Spleen (tissue), 7 donors: ENCODE measurements at regions not wholly inside any gene's neighbourhood (a gene's known extent, or its start where the extent isn't known, plus 50 kb on each side); places are given as distances from the start of the nearest gene placed in this dataset.

Experiments
- POLR2A ChIP-seq, 3 donors: fragments of 450-650 bp; IDR thresholded peaks; one replicate each; pipeline ENCODE4 v1.5.1; 2017; ENCODE audit warnings: antibody characterized with exemption in 3 of 3, mild to moderate bottlenecking in 1 of 3
- POLR2AphosphoS5 ChIP-seq, 3 donors: sonication (generic); formaldehyde crosslinking; IDR thresholded peaks; one replicate each; pipeline ENCODE4 v1.5.1; 2017; ENCODE audit warnings: antibody characterized with exemption in 3 of 3
- TF ChIP-seq, protein P1 (sequence below), 11 experiments: fragments of 200-600 bp in 7 of 11; fragments of 450-650 bp in 4 of 11; sonication (generic) in 4 of 11; IDR thresholded peaks in 8 of 11; conservative IDR thresholded peaks in 3 of 11; 1 replicate in 7 of 11; 2 replicates in 4 of 11; pipeline versions ENCODE4 v1.4.0 to v1.8.0; 2016 to 2021; ENCODE audit warnings: antibody characterized with exemption in 11 of 11, inconsistent platforms in 4 of 11, mild to moderate bottlenecking in 1 of 11
- donor health status: DM: no; HTN: no; CAD: no; lungs with moderate emphysema.
- donor health status: DM: no; HTN: no; CAD: no.
- donor health status: DM: no; HTN: no; CAD: no.

DNA sequence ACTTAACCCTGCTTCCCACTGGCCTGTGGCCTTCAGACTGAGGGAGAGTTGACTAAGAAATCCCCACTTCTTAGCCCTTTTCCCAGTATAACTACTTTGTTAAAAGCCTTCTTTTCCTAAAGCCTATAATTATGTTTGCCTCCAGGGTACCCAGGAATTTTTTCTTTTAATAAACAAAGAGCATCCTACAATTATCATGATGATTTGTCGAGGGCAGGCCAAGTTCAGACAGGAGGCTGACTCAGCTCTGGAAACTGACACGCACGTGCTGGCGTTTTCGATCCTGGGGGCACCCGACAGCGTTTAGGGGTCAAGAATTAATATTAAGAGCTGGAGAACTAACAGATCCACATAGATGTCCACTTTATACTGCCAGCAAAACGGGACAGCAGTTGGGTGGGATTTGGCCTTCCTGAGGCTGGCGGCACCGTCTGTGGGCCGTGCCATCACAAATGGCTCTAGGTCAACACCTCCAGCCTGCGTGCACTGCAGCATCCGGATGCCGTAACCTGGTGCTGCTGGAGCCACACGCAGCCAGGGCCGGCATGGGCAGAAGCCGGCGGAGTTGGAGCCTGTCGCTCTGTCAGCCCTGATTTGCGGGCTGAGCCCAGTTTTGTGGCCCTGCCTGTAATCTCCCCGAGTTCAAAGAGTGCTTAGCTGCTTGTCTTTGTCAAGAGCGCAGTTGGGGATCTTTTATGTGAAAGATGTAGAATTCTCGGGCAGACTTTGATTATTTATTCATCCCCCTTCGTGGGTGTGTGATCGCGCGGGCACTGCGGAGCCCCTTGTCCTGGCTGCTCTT, 191.0 kb downstream of the GLI2 start:
- TF ChIP-seq, protein P1, sequence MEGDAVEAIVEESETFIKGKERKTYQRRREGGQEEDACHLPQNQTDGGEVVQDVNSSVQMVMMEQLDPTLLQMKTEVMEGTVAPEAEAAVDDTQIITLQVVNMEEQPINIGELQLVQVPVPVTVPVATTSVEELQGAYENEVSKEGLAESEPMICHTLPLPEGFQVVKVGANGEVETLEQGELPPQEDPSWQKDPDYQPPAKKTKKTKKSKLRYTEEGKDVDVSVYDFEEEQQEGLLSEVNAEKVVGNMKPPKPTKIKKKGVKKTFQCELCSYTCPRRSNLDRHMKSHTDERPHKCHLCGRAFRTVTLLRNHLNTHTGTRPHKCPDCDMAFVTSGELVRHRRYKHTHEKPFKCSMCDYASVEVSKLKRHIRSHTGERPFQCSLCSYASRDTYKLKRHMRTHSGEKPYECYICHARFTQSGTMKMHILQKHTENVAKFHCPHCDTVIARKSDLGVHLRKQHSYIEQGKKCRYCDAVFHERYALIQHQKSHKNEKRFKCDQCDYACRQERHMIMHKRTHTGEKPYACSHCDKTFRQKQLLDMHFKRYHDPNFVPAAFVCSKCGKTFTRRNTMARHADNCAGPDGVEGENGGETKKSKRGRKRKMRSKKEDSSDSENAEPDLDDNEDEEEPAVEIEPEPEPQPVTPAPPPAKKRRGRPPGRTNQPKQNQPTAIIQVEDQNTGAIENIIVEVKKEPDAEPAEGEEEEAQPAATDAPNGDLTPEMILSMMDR (IDR thresholded peaks at IDR 0.05 in 8 of 11, conservative IDR thresholded peaks at IDR 0.05 in 3 of 11): no peak
- no peak for TF ChIP-seq POLR2AphosphoS5 (IDR thresholded peaks at IDR 0.05)
- no peak for TF ChIP-seq POLR2A (IDR thresholded peaks at IDR 0.05)
